ENCODE measurements at regions not wholly inside any gene's neighbourhood (a gene's known extent, or its start where the extent isn't known, plus 50 kb on each side); places are given as distances from the start of the nearest gene placed in this dataset.

DNA sequence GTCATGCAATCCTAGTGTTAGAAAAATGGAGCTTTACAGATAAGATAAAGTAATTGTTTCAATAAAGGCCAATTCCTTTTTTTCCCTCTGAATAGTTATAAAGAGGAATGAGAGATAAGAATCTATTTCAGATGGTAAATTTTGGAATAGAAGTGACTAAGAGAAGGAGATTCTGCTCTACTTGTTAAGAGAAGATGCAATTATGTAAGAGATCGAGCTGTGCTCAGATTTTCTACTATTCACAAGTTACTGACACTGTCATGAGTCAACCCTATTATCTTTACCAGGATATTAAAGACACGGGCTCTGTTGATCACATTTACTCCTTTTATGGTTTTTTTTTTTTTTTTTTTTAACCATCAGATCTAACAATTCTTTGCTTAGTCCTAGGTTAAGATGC is 511.3 kb downstream of the ARL4A start:
- H3K4me3 Mint-ChIP-seq: no peak overlapping the region
- no peak overlapping the region for H3K27ac Mint-ChIP-seq (ENCODE audit: unreplicated experiment)

GRCh38 chr7:13201628-13202027 is 514.2 kb downstream of the ARL4A start:
- peaks cover 6% of the 10 kb centered on the region for H3K36me3 Mint-ChIP-seq (ENCODE audit: low read depth)
- no peaks in the 10 kb centered on the region for H3K27me3 Mint-ChIP-seq (ENCODE audit: low read depth)
- no peak for DNase-seq (ENCODE audit: low read depth, low spot score)
- no peak overlapping the region for H3K27ac Mint-ChIP-seq (ENCODE audit: unreplicated experiment)
- peaks cover 10% of the 10 kb centered on the region for H3K4me1 Mint-ChIP-seq
- no peak overlapping the region for H3K4me3 Mint-ChIP-seq
- peaks cover 10% of the 10 kb centered on the region for H3K9me3 Mint-ChIP-seq
- no peak for TF ChIP-seq CTCF (conservative IDR thresholded peaks at IDR 0.05)

More for the DNA sequence above, 511.3 kb downstream of the ARL4A start:
- Mint-ChIP-seq H3K36me3 (ENCODE audit: low read depth) (no peaks in the 10 kb centered on the region), H3K9me3 (peaks cover 6% of the 10 kb centered on the region), H3K27me3 (ENCODE audit: low read depth) (no peaks in the 10 kb centered on the region), H3K4me1 (peaks cover 13% of the 10 kb centered on the region)
- no peak for DNase-seq (ENCODE audit: low read depth, low spot score)
- TF ChIP-seq CTCF (conservative IDR thresholded peaks at IDR 0.05): no peak

DNA sequence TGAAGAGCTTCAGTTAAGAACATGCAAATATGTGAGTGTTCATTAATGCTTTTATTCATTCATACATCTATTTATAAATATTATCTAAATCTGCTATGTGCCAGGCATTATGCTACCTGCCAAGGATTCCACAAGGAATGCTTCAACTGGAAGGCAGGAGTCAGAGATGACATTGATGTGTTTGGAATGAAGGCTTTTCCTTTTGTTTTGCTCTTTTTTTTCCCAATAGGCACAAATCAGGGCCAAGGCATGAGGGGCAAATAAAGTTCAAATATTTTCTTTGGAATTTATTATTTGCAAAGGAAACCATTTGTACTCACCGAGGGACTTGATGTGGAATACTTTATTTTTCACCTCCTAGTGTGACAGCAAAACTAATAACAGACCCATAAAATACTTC is 530.3 kb downstream of the ARL4A start:
- Mint-ChIP-seq H3K4me3 (no peak overlapping the region), H3K27ac (ENCODE audit: unreplicated experiment) (no peak overlapping the region), H3K36me3 (ENCODE audit: low read depth) (no peaks in the 10 kb centered on the region), H3K27me3 (ENCODE audit: low read depth) (no peaks in the 10 kb centered on the region), H3K4me1 (no peaks in the 10 kb centered on the region), H3K9me3 (peaks cover 2% of the 10 kb centered on the region)
- no peak for DNase-seq (ENCODE audit: low read depth, low spot score)
- no peak for TF ChIP-seq CTCF (conservative IDR thresholded peaks at IDR 0.05)

GRCh38 chr7:13225068-13225467 is 537.6 kb downstream of the ARL4A start:
- H3K27me3 Mint-ChIP-seq (ENCODE audit: low read depth): no peaks in the 10 kb centered on the region
- no peak for TF ChIP-seq CTCF (conservative IDR thresholded peaks at IDR 0.05)
- peak overlapping the region; percentile 45 for H3K27ac Mint-ChIP-seq (ENCODE audit: unreplicated experiment)
- H3K4me1 Mint-ChIP-seq: peaks cover 6% of the 10 kb centered on the region
- no peak overlapping the region for H3K4me3 Mint-ChIP-seq
- no peaks in the 10 kb centered on the region for H3K36me3 Mint-ChIP-seq (ENCODE audit: low read depth)
- peaks cover 2% of the 10 kb centered on the region for H3K9me3 Mint-ChIP-seq
- no peak for DNase-seq (ENCODE audit: low read depth, low spot score)

DNA sequence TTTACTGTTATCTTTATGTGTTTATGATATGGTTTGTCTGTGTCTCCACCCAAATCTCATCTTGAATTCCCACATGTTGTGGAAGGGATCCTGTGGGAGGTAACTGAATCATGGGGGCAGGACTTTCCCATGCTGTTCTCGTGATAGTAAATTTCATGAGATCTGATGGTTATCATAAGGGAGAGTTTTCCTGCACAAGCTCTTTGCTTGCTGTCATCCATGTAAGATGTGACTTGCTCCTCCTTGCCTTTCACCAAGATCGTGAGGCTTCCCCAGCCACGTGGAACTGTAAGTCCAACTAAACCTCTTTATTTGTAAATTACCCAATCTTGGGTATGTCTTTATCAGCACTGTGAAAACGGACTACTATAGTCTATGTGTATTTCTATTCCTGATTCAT is 539.0 kb downstream of the ARL4A start:
- no peaks in the 10 kb centered on the region for H3K36me3 Mint-ChIP-seq (ENCODE audit: low read depth)
- no peak overlapping the region for H3K4me3 Mint-ChIP-seq
- no peak for TF ChIP-seq CTCF (conservative IDR thresholded peaks at IDR 0.05)
- no peak overlapping the region for H3K27ac Mint-ChIP-seq (ENCODE audit: unreplicated experiment)
- H3K27me3 Mint-ChIP-seq (ENCODE audit: low read depth): no peaks in the 10 kb centered on the region
- no peaks in the 10 kb centered on the region for H3K9me3 Mint-ChIP-seq
- no peak for DNase-seq (ENCODE audit: low read depth, low spot score)
- peaks cover 19% of the 10 kb centered on the region for H3K4me1 Mint-ChIP-seq

- H3K9me3 Mint-ChIP-seq: no peaks in the 10 kb centered on the region
- peak overlapping the region; percentile 90 for H3K27ac Mint-ChIP-seq (ENCODE audit: unreplicated experiment)
- H3K4me1 Mint-ChIP-seq: peaks cover 53% of the 10 kb centered on the region
- no peaks in the 10 kb centered on the region for H3K36me3 Mint-ChIP-seq (ENCODE audit: low read depth)
- H3K4me3 Mint-ChIP-seq: peak overlapping the region; percentile 39
- TF ChIP-seq CTCF (conservative IDR thresholded peaks at IDR 0.05): no peak
- DNase-seq (ENCODE audit: low read depth, low spot score): peak; percentile 27
- no peaks in the 10 kb centered on the region for H3K27me3 Mint-ChIP-seq (ENCODE audit: low read depth)
Measured at GRCh38 chr7:13231216-13231615, 543.8 kb downstream of the ARL4A start.
